ENCODE measurements at regions not wholly inside any gene's neighbourhood (a gene's known extent, or its start where the extent isn't known, plus 50 kb on each side); places are given as distances from the start of the nearest gene placed in this dataset.
"Not testable (repeated sequence)": the region's sequence is repeated elsewhere in the genome, so short reads cannot be mapped to it uniquely, and the experiment has no call there.

DNA sequence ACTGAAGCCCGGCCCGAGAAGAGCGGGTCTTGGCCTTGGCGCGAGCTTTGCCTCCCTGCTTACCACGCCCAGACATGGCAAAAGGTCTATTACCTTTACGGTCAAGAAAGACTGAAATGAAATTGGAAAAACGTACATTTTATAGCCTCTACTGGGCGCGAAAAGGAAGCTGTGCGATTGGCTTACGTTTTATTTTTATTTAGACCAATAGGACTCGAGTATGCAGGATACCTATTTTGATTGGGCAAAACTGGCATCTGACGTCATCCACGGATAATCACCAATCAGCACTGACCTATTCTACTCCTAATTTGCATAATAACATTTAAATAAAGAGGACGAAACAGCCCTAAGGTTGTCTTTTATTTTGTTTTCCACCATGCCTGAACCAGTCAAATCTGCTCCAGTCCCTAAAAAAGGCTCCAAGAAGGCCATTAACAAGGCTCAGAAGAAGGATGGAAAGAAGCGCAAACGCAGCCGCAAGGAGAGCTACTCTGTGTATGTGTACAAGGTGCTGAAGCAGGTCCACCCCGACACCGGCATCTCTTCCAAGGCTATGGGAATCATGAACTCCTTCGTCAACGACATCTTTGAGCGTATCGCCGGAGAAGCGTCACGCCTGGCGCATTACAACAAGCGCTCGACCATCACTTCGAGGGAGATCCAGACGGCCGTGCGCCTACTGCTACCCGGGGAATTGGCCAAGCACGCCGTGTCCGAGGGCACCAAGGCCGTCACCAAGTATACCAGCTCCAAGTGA lies 97.4 kb downstream of the OR2B2 start:
- WGBS (ENCODE audit: extremely low coverage, insufficient read length, low lambda C conversion rate): no CpG with 5 or more reads among the region's 40 CpGs
- H2BK15ac ChIP-seq (ENCODE audit: low read depth, low read length): no peak overlapping the region
- H3K23ac ChIP-seq (ENCODE audit: insufficient read length, low read depth, low read length): no peak overlapping the region
- no peak overlapping the region for H3K56ac ChIP-seq (ENCODE audit: insufficient read length, low read depth, low read length)
- peak overlapping the region; percentile 78 to 97 for H3K4me3 Mint-ChIP-seq
- no peak overlapping the region for H2AFZ ChIP-seq (ENCODE audit: low read length)
- no peak overlapping the region for H2AK5ac ChIP-seq (ENCODE audit: insufficient read length, low read length)
- no peaks in the 10 kb centered on the region for H4K20me1 ChIP-seq (ENCODE audit: control insufficient read depth, insufficient read depth, insufficient read length)
- TF ChIP-seq, protein P1, sequence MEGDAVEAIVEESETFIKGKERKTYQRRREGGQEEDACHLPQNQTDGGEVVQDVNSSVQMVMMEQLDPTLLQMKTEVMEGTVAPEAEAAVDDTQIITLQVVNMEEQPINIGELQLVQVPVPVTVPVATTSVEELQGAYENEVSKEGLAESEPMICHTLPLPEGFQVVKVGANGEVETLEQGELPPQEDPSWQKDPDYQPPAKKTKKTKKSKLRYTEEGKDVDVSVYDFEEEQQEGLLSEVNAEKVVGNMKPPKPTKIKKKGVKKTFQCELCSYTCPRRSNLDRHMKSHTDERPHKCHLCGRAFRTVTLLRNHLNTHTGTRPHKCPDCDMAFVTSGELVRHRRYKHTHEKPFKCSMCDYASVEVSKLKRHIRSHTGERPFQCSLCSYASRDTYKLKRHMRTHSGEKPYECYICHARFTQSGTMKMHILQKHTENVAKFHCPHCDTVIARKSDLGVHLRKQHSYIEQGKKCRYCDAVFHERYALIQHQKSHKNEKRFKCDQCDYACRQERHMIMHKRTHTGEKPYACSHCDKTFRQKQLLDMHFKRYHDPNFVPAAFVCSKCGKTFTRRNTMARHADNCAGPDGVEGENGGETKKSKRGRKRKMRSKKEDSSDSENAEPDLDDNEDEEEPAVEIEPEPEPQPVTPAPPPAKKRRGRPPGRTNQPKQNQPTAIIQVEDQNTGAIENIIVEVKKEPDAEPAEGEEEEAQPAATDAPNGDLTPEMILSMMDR (conservative IDR thresholded peaks at IDR 0.05): no peak
- peak; percentile 87 for DNase-seq
- H3K36me3 Mint-ChIP-seq (ENCODE audit: insufficient read depth in 1 of 3, low read depth in 3 of 3): peaks cover 0 to 7% (median 2%) of the 10 kb centered on the region in 3 experiments; a peak in 3 of 7 replicates
- H3K27me3 Mint-ChIP-seq (ENCODE audit: low read depth): peaks cover 4% of the 10 kb centered on the region; the same call in 1 of the 2 replicates
- H3K9ac ChIP-seq (ENCODE audit: extremely low read depth, insufficient read length, low read length): peak overlapping the region; percentile 95
- no peaks in the 10 kb centered on the region; a peak in 2 of 5 replicates for H3K9me3 Mint-ChIP-seq
- peaks cover 31 to 32% of the 10 kb centered on the region in 2 experiments for H3K4me1 Mint-ChIP-seq
- H2BK120ac ChIP-seq (ENCODE audit: low read depth, low read length, poor library complexity, severe bottlenecking): no peak overlapping the region
- H3K9me3 ChIP-seq (ENCODE audit: control insufficient read depth, low read depth, low read length): no peaks in the 10 kb centered on the region
- peaks cover 15% of the 10 kb centered on the region for H3K23me2 ChIP-seq (ENCODE audit: insufficient read length, low read depth, low read length, poor library complexity, severe bottlenecking)
- no peak overlapping the region for H2BK12ac ChIP-seq (ENCODE audit: insufficient read length, low read depth, low read length)
- H4K91ac ChIP-seq (ENCODE audit: insufficient read length, low read depth, low read length): no peak overlapping the region
- peak overlapping the region; percentile 95 for H3K27ac ChIP-seq (ENCODE audit: insufficient read length, low read depth, low read length)
- no peaks in the 10 kb centered on the region for H3K79me2 ChIP-seq (ENCODE audit: insufficient read depth, low read length)
- peak overlapping the region; percentile 96 for H3K18ac ChIP-seq (ENCODE audit: insufficient read length, low read depth, low read length)
- H4K8ac ChIP-seq (replicated peaks; ENCODE audit: insufficient read length, low read depth, low read length): peak overlapping the region; percentile 15
- peak overlapping the region; percentile 48 for H3K14ac ChIP-seq (ENCODE audit: insufficient read depth, low read length)
- no peak overlapping the region for H2BK20ac ChIP-seq (ENCODE audit: low read depth, low read length, poor library complexity, severe bottlenecking)
- no peaks in the 10 kb centered on the region; the same call in 1 of the 2 replicates for H3K4me1 ChIP-seq (ENCODE audit: insufficient read depth, low read length)
- no peak overlapping the region for H4K5ac ChIP-seq (ENCODE audit: insufficient read length, low read depth, low read length)
- no peak overlapping the region for H3T11ph ChIP-seq (ENCODE audit: low read length)
- H3K4ac ChIP-seq (ENCODE audit: low read depth, low read length): no peak overlapping the region; the same call in 1 of the 2 replicates
- no peaks in the 10 kb centered on the region for H3K79me1 ChIP-seq (ENCODE audit: insufficient read depth, low read depth, low read length, poor library complexity, severe bottlenecking)
- peak overlapping the region; percentile 82 for H3K4me2 ChIP-seq (ENCODE audit: insufficient read depth, insufficient read length, low read length)
- peak overlapping the region; percentile 15 for H2BK5ac ChIP-seq (ENCODE audit: insufficient read length, low read length)
- no peaks in the 10 kb centered on the region for H3K27me3 ChIP-seq (ENCODE audit: insufficient read depth, low read length)
- peak overlapping the region; percentile 97 to 100 (median 99) for H3K27ac Mint-ChIP-seq

DNA sequence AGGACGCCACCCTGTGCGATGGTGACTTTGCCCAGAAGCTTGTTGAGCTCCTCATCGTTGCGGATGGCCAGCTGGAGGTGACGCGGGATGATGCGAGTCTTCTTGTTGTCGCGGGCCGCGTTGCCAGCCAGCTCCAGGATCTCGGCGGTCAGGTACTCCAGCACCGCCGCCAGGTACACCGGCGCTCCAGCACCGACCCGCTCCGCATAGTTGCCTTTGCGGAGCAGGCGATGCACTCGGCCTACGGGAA lies 97.9 kb downstream of the OR2B2 start:
- not testable (repeated sequence) for H4K8ac ChIP-seq (replicated peaks; ENCODE audit: insufficient read length, low read depth, low read length)
- peak overlapping the region; percentile 78 to 97 for H3K4me3 Mint-ChIP-seq
- no CpG with 5 or more reads among the region's 24 CpGs for WGBS (ENCODE audit: extremely low coverage, insufficient read length, low lambda C conversion rate)

More for the DNA sequence above, 97.9 kb downstream of the OR2B2 start:
- H3K9me3 ChIP-seq (ENCODE audit: control insufficient read depth, low read depth, low read length); H2BK120ac ChIP-seq (ENCODE audit: low read depth, low read length, poor library complexity, severe bottlenecking); H4K91ac ChIP-seq (ENCODE audit: insufficient read length, low read depth, low read length); DNase-seq; H3K79me1 ChIP-seq (ENCODE audit: insufficient read depth, low read depth, low read length, poor library complexity, severe bottlenecking); H4K20me1 ChIP-seq (ENCODE audit: control insufficient read depth, insufficient read depth, insufficient read length); H3K79me2 ChIP-seq (ENCODE audit: insufficient read depth, low read length); H3T11ph ChIP-seq (ENCODE audit: low read length); H3K23ac ChIP-seq (ENCODE audit: insufficient read length, low read depth, low read length); H3K4ac ChIP-seq (ENCODE audit: low read depth, low read length); H2BK15ac ChIP-seq (ENCODE audit: low read depth, low read length); H3K36me3 Mint-ChIP-seq (ENCODE audit: insufficient read depth in 1 of 3, low read depth in 3 of 3); H4K5ac ChIP-seq (ENCODE audit: insufficient read length, low read depth, low read length); H3K56ac ChIP-seq (ENCODE audit: insufficient read length, low read depth, low read length); H2BK5ac ChIP-seq (ENCODE audit: insufficient read length, low read length); H3K27me3 Mint-ChIP-seq (ENCODE audit: low read depth); H3K4me1 ChIP-seq (ENCODE audit: insufficient read depth, low read length); H3K9me3 Mint-ChIP-seq; H2AFZ ChIP-seq (ENCODE audit: low read length); H3K27me3 ChIP-seq (ENCODE audit: insufficient read depth, low read length); H2BK20ac ChIP-seq (ENCODE audit: low read depth, low read length, poor library complexity, severe bottlenecking); H2AK5ac ChIP-seq (ENCODE audit: insufficient read length, low read length); H2BK12ac ChIP-seq (ENCODE audit: insufficient read length, low read depth, low read length): not testable (repeated sequence)
- peak overlapping the region; percentile 94 to 100 (median 99) for H3K27ac Mint-ChIP-seq
- Histone ChIP-seq H3K4me2 (ENCODE audit: insufficient read depth, insufficient read length, low read length) (peak overlapping the region; percentile 50), H3K14ac (ENCODE audit: insufficient read depth, low read length) (peak overlapping the region; percentile 86; the same call in 1 of the 2 replicates), H3K23me2 (ENCODE audit: insufficient read length, low read depth, low read length, poor library complexity, severe bottlenecking) (peaks cover 15% of the 10 kb centered on the region), H3K27ac (ENCODE audit: insufficient read length, low read depth, low read length) (peak overlapping the region; percentile 63), H3K18ac (ENCODE audit: insufficient read length, low read depth, low read length) (peak overlapping the region; percentile 92), H3K9ac (ENCODE audit: extremely low read depth, insufficient read length, low read length) (peak overlapping the region; percentile 91)
- H3K4me1 Mint-ChIP-seq: peaks cover 31 to 34% of the 10 kb centered on the region in 2 experiments
